PC-9 (cell line): ENCODE measurements at regions not wholly inside any gene's neighbourhood (a gene's known extent, or its start where the extent isn't known, plus 50 kb on each side); places are given as distances from the start of the nearest gene placed in this dataset.

Experiments
- BruUV-seq: library from RNA; stranded (reverse); fragments of 400-500 nt; replicated peaks from 2 replicates; lab custom pipeline; 2021; lab: Mats Ljungman, UMichigan
- CTCF ChIA-PET: fragments of 300-600 bp; sonication (Branson Sonifier 250); formaldehyde crosslinking; loops from one replicate; lab custom pipeline; 2022; ENCODE audit warnings: antibody characterized with exemption; lab: Charles Lee
- POLR2A ChIA-PET: fragments of 300-600 bp; sonication (Branson Sonifier 250); formaldehyde crosslinking; loops from one replicate; lab custom pipeline; 2022; ENCODE audit warnings: antibody characterized with exemption; ENCODE audit not compliant: unreplicated experiment; lab: Charles Lee
- DNase-seq, 2 experiments: peaks; one replicate each; pipeline versions ENCODE4 v3.0.0 to v3.0.0-alpha.2; 2015 to 2022; ENCODE audit warnings: mixed read lengths in 1 of 2
- H2AFZ ChIP-seq: fragments of 200-600 bp; sonication (generic); 2 replicates; pipeline ENCODE4 v1.8.1; 2017; ENCODE audit warnings: antibody characterized with exemption
- H3F3A ChIP-seq: fragments of 200-600 bp; sonication (generic); 2 replicates; pipeline ENCODE4 v1.8.1; 2017; ENCODE audit warnings: antibody characterized with exemption, mild to moderate bottlenecking, low read depth; ENCODE audit not compliant: insufficient read depth
- H3K27ac ChIP-seq: fragments of 200-600 bp; sonication (generic); 2 replicates; pipeline ENCODE4 v1.6.1; 2016; ENCODE audit warnings: mixed run types
- H3K27me3 ChIP-seq: fragments of 200-600 bp; sonication (generic); 2 replicates; pipeline ENCODE4 v1.6.1; 2016; ENCODE audit warnings: low read depth, mixed run types; ENCODE audit not compliant: insufficient read depth
- H3K36me3 ChIP-seq: fragments of 200-600 bp; sonication (generic); 2 replicates; pipeline ENCODE4 v1.6.1; 2016; ENCODE audit warnings: low read depth, mixed run types
- H3K4me1 ChIP-seq: fragments of 200-600 bp; sonication (generic); replicated peaks from 2 replicates; pipeline ENCODE4 v1.6.1; 2016; ENCODE audit warnings: mixed run types; ENCODE audit not compliant: insufficient read depth
- H3K4me2 ChIP-seq: fragments of 200-600 bp; sonication (generic); 2 replicates; pipeline ENCODE4 v1.6.1; 2017; ENCODE audit warnings: mixed run types
- H3K4me3 ChIP-seq: fragments of 200-600 bp; sonication (generic); 2 replicates; pipeline ENCODE4 v1.6.1; 2016; ENCODE audit warnings: mixed run types
- H3K79me2 ChIP-seq: fragments of 200-600 bp; sonication (generic); 2 replicates; pipeline ENCODE4 v1.6.1; 2017; ENCODE audit warnings: low read depth, mixed run types
- H3K9me2 ChIP-seq: fragments of 200-600 bp; sonication (generic); 2 replicates; pipeline ENCODE4 v1.8.1; 2017; ENCODE audit warnings: mild to moderate bottlenecking; ENCODE audit not compliant: insufficient read depth
- H3K9me3 ChIP-seq: fragments of 200-600 bp; sonication (generic); 2 replicates; pipeline ENCODE4 v1.8.1; 2016; ENCODE audit warnings: low read depth; ENCODE audit not compliant: insufficient read depth
- H4K20me1 ChIP-seq: fragments of 200-600 bp; sonication (generic); 2 replicates; pipeline ENCODE4 v1.8.1; 2017; ENCODE audit not compliant: insufficient read depth
- EZH2 ChIP-seq: fragments of 200-600 bp; sonication (generic); IDR thresholded peaks from 2 replicates; pipeline ENCODE4 v1.8.0; 2017; ENCODE audit warnings: antibody characterized with exemption, low read depth
- intact Hi-C: fragments of 100-400 bp; cut with micrococcal nuclease; formaldehyde crosslinking; loops from one replicate; pipeline ENCODE4 v1.10.0; 2022; ENCODE audit not compliant: unreplicated experiment
- TF ChIP-seq, protein P1 (sequence below): fragments of 200-600 bp; sonication (generic); conservative IDR thresholded peaks from 2 replicates; pipeline ENCODE4 v1.6.1; 2017; ENCODE audit warnings: mixed run types, antibody characterized with exemption, mild to moderate bottlenecking, moderate library complexity

DNA sequence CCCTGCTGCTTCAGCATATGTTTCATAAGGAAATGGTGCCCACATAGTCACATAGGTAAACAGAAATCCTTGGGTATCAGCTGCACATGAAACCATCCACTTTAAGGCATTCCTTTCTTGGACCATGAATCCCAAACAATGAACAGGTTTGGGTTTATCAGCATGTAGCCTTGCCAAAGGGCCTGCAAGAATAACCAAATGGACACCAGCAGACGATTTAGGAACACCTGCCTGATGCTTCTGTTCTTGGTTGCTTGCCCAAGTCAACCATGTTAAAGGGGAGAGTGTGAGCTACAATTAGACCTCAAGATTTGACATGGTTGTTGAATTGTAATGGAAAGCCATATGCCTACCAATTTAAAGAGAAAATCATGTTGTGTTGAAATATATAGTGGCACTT lies 1342.7 kb upstream of the PIK3C3 start:
- intact Hi-C loops: no loop called here
- no peak for TF ChIP-seq EZH2
- TF ChIP-seq, protein P1, sequence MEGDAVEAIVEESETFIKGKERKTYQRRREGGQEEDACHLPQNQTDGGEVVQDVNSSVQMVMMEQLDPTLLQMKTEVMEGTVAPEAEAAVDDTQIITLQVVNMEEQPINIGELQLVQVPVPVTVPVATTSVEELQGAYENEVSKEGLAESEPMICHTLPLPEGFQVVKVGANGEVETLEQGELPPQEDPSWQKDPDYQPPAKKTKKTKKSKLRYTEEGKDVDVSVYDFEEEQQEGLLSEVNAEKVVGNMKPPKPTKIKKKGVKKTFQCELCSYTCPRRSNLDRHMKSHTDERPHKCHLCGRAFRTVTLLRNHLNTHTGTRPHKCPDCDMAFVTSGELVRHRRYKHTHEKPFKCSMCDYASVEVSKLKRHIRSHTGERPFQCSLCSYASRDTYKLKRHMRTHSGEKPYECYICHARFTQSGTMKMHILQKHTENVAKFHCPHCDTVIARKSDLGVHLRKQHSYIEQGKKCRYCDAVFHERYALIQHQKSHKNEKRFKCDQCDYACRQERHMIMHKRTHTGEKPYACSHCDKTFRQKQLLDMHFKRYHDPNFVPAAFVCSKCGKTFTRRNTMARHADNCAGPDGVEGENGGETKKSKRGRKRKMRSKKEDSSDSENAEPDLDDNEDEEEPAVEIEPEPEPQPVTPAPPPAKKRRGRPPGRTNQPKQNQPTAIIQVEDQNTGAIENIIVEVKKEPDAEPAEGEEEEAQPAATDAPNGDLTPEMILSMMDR: no peak
- DNase-seq: no peak
- CTCF ChIA-PET: no interaction called here
- Histone ChIP-seq H3K4me3 (no peak overlapping the region), H3F3A (no peaks in the 10 kb centered on the region), H3K4me1 (no peaks in the 10 kb centered on the region), H3K27me3 (no peaks in the 10 kb centered on the region), H3K4me2 (no peak overlapping the region), H3K9me3 (no peaks in the 10 kb centered on the region), H3K36me3 (no peaks in the 10 kb centered on the region), H3K9me2 (no peaks in the 10 kb centered on the region), H3K27ac (no peak overlapping the region), H3K79me2 (no peaks in the 10 kb centered on the region), H4K20me1 (no peaks in the 10 kb centered on the region), H2AFZ (no peak overlapping the region)
- POLR2A ChIA-PET: no interaction called here
- no TSS peak for BruUV-seq

DNA sequence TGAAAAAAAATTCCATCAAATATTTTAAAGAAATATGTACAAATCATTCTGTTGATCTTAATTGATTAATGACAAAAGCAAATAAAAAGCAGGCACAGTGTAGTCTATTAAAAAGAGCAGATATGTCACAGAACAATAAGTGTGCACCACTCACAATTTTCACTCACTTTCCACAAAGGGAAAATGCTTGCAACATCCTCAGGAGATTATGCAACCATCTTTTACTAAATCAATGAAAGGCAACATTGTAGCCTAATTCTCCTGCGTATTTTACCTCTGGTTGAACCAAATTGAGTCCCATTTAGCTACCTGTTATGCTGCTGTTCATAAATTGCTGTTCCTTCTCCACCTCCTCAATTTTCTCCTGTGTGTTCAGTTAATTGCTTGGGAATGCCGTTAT lies 1346.8 kb upstream of the PIK3C3 start:
- DNase-seq: no peak
- H3K27me3 ChIP-seq: no peaks in the 10 kb centered on the region
- no peak overlapping the region for H3K4me2 ChIP-seq
- no peak overlapping the region for H3K4me3 ChIP-seq
- ChIA-PET CTCF (no interaction called here), POLR2A (no interaction called here)
- H3K36me3 ChIP-seq: no peaks in the 10 kb centered on the region
- H3K9me2 ChIP-seq: no peaks in the 10 kb centered on the region
- H3K79me2 ChIP-seq: no peaks in the 10 kb centered on the region
- no peak for TF ChIP-seq EZH2
- TF ChIP-seq, protein P1: no peak
- no TSS peak for BruUV-seq
- H3K27ac ChIP-seq: no peak overlapping the region
- intact Hi-C loops: no loop called here
- no peaks in the 10 kb centered on the region for H3K4me1 ChIP-seq
- no peak overlapping the region for H2AFZ ChIP-seq
- no peaks in the 10 kb centered on the region for H4K20me1 ChIP-seq
- no peaks in the 10 kb centered on the region for H3K9me3 ChIP-seq
- H3F3A ChIP-seq: no peaks in the 10 kb centered on the region

DNA sequence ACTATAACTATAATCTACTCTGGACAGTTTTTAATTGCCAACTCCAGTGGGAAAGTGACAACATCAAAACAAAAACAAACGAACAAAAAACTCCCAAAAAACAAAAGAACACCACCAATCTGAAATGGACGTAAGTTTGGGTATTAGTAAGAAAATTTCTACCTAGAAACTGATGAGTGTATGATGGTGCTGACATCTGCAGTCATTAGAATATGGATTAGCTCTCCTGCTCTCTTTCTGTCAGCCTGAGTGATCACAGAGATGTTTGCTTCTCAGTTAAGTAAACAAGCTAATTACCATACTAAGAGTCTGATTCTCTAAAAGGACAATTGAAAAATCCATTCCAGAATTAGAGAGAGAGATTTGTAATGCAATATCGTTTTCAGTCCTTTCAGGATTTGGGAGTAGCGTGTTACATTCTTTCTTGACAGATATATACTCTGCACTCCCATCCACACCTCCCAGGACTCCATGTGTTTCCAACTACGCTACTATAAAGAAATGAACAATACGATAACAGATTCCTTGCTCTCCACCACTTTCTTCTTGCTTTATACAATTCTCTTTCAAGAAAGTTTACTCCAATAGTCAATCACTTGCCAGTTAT lies 1347.4 kb upstream of the PIK3C3 start:
- Histone ChIP-seq H2AFZ (no peak overlapping the region), H3K4me1 (no peaks in the 10 kb centered on the region), H3K27ac (no peak overlapping the region), H3K27me3 (no peaks in the 10 kb centered on the region), H3K36me3 (no peaks in the 10 kb centered on the region), H3K9me2 (no peaks in the 10 kb centered on the region), H3K4me3 (no peak overlapping the region), H3K9me3 (no peaks in the 10 kb centered on the region), H4K20me1 (no peaks in the 10 kb centered on the region), H3K79me2 (no peaks in the 10 kb centered on the region), H3F3A (no peaks in the 10 kb centered on the region), H3K4me2 (no peak overlapping the region)
- ChIA-PET POLR2A (no interaction called here), CTCF (no interaction called here)
- no TSS peak for BruUV-seq
- intact Hi-C loops: no loop called here
- TF ChIP-seq, protein P1: no peak
- TF ChIP-seq EZH2: no peak
- no peak for DNase-seq
